HG03558 (cell line): ENCODE measurements at regions not wholly inside any gene's neighbourhood (a gene's known extent, or its start where the extent isn't known, plus 50 kb on each side); places are given as distances from the start of the nearest gene placed in this dataset.

Source experiments
- ATAC-seq: cut with Tn5 transposase; IDR thresholded peaks from one replicate; pipeline ENCODE4 v1.9.1; 2021; ENCODE audit warnings: moderate number of reproducible peaks; ENCODE audit not compliant: unreplicated experiment; ENCODE audit errors: extremely low read depth

GRCh38 chr3:56851966-56852884 lies 50.5 kb upstream of the ARHGEF3 start:
- no peak for ATAC-seq
